ENCODE measurements at regions not wholly inside any gene's neighbourhood (a gene's known extent, or its start where the extent isn't known, plus 50 kb on each side); places are given as distances from the start of the nearest gene placed in this dataset.

GRCh38 chr12:88299567-88300101 is 157.5 kb downstream of the TMTC3 start:
- CTCF ChIA-PET = no interaction called here
- BruUV-seq (replicated peaks) = no TSS peak

GRCh38 chr12:88300931-88301330 is 158.8 kb downstream of the TMTC3 start:
- POLR2A ChIA-PET (ENCODE audit: low non-redundant PET) = no interaction called here
- intact Hi-C loops (cut with micrococcal nuclease; ENCODE audit: unreplicated experiment) = no loop called here
- no peaks in the 10 kb centered on the region for H3K36me3 ChIP-seq (ENCODE audit: insufficient read depth, low read length, poor library complexity, severe bottlenecking)
- CTCF ChIA-PET = no interaction called here
- H3K27me3 ChIP-seq (replicated peaks; ENCODE audit: insufficient read depth, low read depth, low read length, poor library complexity) = no peaks in the 10 kb centered on the region
- no peak overlapping the region for H3K27ac ChIP-seq (ENCODE audit: low read depth, low read length, poor library complexity, severe bottlenecking)
- no peak for DNase-seq (ENCODE audit: low spot score)
- no peak overlapping the region for H3K4me3 ChIP-seq (ENCODE audit: low read depth, low read length, poor library complexity, severe bottlenecking)
- TF ChIP-seq EZH2 (IDR thresholded peaks at IDR 0.05; ENCODE audit: borderline replicate concordance, low read depth, low read length, poor library complexity, severe bottlenecking) = no peak
- no peak for TF ChIP-seq CTCF (conservative IDR thresholded peaks at IDR 0.05; ENCODE audit: low read depth, low read length)
- BruUV-seq (replicated peaks) = no TSS peak
- H3K9me3 ChIP-seq (ENCODE audit: low read depth, low read length, poor library complexity, severe bottlenecking) = no peaks in the 10 kb centered on the region
- no peaks in the 10 kb centered on the region for H3K4me1 ChIP-seq (ENCODE audit: insufficient read depth, low read length, poor library complexity, severe bottlenecking)

More at GRCh38 chr12:88299567-88300101, 157.5 kb downstream of the TMTC3 start:
- peak; percentile 33 for DNase-seq (ENCODE audit: low spot score)
- POLR2A ChIA-PET (ENCODE audit: low non-redundant PET) = no interaction called here
- Histone ChIP-seq H3K4me3 (ENCODE audit: low read depth, low read length, poor library complexity, severe bottlenecking) (no peak overlapping the region), H3K27ac (ENCODE audit: low read depth, low read length, poor library complexity, severe bottlenecking) (no peak overlapping the region), H3K27me3 (replicated peaks; ENCODE audit: insufficient read depth, low read depth, low read length, poor library complexity) (no peaks in the 10 kb centered on the region), H3K9me3 (ENCODE audit: low read depth, low read length, poor library complexity, severe bottlenecking) (no peaks in the 10 kb centered on the region), H3K36me3 (ENCODE audit: insufficient read depth, low read length, poor library complexity, severe bottlenecking) (no peaks in the 10 kb centered on the region), H3K4me1 (ENCODE audit: insufficient read depth, low read length, poor library complexity, severe bottlenecking) (no peaks in the 10 kb centered on the region)
- TF ChIP-seq CTCF (conservative IDR thresholded peaks at IDR 0.05; ENCODE audit: low read depth, low read length) = no peak
- TF ChIP-seq EZH2 (IDR thresholded peaks at IDR 0.05; ENCODE audit: borderline replicate concordance, low read depth, low read length, poor library complexity, severe bottlenecking) = no peak
- intact Hi-C loops (cut with micrococcal nuclease; ENCODE audit: unreplicated experiment) = no loop called here

- no peaks in the 10 kb centered on the region for H3K9me3 ChIP-seq (ENCODE audit: low read depth, low read length, poor library complexity, severe bottlenecking)
- no peaks in the 10 kb centered on the region for H3K27me3 ChIP-seq (replicated peaks; ENCODE audit: insufficient read depth, low read depth, low read length, poor library complexity)
- intact Hi-C loops (cut with micrococcal nuclease; ENCODE audit: unreplicated experiment) = no loop called here
- no peak for DNase-seq (ENCODE audit: low spot score)
- H3K4me3 ChIP-seq (ENCODE audit: low read depth, low read length, poor library complexity, severe bottlenecking) = no peak overlapping the region
- CTCF ChIA-PET = no interaction called here
- no peaks in the 10 kb centered on the region for H3K4me1 ChIP-seq (ENCODE audit: insufficient read depth, low read length, poor library complexity, severe bottlenecking)
- no peak for TF ChIP-seq CTCF (conservative IDR thresholded peaks at IDR 0.05; ENCODE audit: low read depth, low read length)
- TF ChIP-seq EZH2 (IDR thresholded peaks at IDR 0.05; ENCODE audit: borderline replicate concordance, low read depth, low read length, poor library complexity, severe bottlenecking) = no peak
- POLR2A ChIA-PET (ENCODE audit: low non-redundant PET) = no interaction called here
- H3K36me3 ChIP-seq (ENCODE audit: insufficient read depth, low read length, poor library complexity, severe bottlenecking) = no peaks in the 10 kb centered on the region
- H3K27ac ChIP-seq (ENCODE audit: low read depth, low read length, poor library complexity, severe bottlenecking) = no peak overlapping the region
- no TSS peak for BruUV-seq (replicated peaks)
These were observed 161.2 kb downstream of the TMTC3 start for GRCh38 chr12:88303335-88303734.

Measured in A673 (cell line).